OCI-M1 (cell line): ENCODE measurements at regions not wholly inside any gene's neighbourhood (a gene's known extent, or its start where the extent isn't known, plus 50 kb on each side); places are given as distances from the start of the nearest gene placed in this dataset.

ENCODE experiments used
- DNase-seq: peaks from one replicate; lab custom pipeline; 2025; lab: John Stamatoyannopoulos, UW

DNA sequence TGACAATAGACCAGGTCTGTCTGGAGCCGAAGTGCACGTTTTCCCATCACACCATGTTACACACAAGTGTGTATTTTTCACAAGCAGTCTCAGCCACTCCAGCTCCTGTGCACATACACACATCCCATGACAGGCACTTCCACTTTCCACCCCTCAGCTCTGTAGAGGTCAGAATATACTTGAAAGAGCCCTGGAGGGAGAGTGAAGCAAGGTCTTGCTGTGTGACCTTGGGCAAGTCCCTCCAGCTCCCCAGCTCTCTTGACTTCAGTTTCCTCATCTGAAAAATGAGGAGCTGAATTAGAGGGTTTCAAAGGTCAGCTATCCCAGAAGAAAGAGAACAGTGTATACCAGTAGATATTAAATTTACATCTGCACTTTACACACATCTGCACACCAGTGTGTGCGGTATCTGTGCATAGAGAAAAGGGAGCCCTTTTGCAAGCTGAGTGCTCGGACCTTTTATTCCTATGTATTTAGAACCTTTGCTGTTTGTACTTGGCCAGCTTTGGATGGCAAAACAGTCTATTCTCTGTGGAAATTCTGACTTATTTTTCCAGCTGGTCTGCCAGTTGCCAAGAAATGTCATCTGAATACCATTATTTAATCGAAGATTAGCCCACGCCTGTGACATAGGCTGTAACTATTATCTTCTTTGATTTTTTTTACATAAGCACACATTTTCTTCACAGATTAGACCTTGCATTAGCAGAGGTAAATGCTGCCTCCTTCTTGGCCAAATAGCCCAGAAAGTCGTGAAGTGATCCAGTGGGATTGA is 528.0 kb downstream of the BNC2 start:
- DNase-seq, result no peak

DNA sequence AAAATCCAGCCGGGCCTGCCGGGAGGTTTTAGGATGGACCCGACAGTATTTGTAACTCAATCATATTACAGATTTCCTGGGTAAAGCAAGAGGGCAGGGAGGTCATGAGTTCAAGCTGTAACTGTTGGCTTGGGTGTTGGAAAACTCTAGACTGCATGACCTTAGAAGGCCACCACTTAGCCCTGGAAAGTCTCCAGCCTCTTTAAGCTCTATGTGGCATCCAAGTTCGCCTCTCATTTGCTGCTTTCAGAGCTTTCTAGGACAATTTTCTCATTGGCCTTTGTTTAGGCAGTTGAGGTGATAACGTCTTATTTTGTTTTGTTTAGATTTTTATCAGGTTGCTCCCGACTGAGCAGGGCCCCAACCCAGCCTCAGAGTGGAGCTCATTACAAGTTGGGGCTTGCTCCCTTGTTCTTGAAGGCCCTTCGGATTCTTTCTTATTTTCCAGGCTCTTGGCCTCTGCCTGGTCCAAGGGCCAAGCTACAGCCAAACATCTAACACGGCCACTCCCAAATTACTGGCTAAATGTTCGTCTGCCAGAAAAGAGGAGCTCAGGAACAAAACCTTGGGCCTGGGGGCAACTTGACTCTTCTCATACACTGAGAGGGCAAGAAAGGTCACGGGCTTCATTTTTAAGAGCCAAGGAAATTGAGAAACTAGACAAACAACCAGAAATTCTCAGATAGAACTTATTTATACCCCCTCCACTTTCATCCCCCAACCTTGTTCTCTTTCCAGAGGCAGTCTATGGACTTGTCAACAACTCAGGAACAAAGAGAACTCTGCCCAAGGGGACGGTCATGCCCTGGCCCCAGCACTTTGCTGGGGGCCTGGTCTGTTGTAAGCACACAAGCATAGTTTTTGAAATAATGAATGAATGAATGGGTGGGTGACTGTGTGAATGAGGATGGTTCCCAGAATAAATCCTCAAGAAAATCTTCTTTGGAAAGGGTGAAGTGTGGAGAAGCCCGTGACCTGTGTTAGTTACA is 526.9 kb downstream of the BNC2 start:
- DNase-seq, result no peak

GRCh38 chr9:16344343-16344742 is 526.1 kb downstream of the BNC2 start:
- no peak for DNase-seq

DNA sequence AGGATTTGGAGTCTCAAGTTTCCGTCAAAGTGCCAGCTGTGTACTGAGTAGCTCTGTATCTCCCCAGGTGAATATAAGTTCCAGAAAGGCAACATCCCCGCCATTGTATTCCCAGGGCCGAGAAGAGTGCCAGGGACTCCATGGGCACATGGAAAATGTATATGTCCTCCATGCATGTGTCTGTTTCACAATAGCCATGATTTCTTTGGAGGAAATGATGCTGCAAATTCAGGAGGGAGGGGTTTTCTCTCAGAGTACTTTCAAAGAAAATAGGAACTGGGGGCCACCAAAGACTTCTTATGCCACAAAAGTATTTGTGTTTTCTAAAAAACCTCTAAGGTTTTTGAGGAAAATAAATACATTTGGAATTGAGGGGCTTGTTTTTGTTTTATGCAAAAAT is 524.6 kb downstream of the BNC2 start:
- no peak for DNase-seq

DNA sequence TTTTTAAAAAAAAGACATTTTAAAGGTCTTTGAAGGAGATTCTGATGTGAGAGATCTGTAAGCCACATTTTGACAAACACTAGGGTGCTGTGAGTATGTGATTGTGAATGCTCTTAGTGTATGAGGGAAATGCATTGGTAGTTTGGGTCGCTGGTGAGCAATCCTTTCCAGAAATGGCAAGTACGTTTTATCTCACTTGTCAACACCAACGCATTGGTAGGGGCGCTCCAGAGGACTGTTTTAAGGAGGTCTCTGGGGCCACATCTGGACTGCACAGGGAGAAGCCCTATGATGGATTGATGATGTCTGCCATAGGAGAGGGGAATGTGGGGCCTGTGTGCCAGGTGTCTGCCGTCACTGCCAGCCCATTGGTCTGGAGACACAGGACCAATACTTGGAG is 522.6 kb downstream of the BNC2 start:
- no peak for DNase-seq

DNA sequence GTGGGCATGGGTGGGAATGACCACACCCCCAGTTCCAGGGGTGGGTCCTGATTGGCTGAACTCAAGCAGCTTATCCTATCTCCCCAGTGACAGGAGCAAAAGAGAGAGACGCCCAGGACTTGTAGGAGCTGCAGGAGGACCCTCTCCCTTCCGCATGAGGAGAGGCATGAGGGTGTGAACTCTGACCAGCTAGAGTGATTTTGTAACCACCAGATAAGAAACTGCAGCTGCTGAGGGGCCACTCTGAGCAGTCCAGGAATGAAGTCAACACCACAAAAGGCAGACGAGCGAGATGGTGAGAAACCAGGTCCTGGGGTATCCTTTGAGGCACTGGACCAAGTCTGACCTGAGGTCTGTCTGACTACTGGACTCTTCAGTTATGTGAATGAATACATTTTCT is 521.9 kb downstream of the BNC2 start:
- no peak for DNase-seq

GRCh38 chr9:16352251-16352650 is 518.2 kb downstream of the BNC2 start:
- DNase-seq, result no peak

DNA sequence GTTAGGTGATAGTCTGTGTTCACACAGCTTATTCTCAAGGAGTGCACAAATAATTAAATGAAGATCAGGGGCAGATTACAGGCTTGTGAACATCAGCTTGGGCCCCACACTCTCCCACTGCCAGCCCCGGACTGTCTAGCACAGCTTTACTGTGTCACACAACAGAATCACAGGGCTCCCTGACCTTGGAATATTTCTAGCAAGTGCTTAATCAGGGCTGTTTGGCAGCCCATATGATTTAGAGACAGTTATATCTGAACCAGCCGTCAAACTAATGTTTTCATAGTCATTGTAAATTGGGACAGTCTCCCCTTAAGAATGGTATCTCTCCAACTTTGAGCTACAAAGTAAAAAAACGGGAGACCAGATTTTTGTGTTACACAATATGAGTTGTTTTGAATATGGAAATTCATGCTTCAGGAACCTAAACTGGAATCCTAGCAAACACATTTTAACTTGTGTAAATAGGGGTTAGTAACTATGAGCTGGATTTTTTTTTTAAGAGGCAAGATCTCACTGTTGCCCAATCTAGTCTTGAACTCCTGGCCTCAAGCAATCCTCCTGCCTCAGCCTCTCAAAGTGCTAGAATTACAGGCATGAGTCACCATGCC is 517.6 kb downstream of the BNC2 start:
- DNase-seq, result no peak

DNA sequence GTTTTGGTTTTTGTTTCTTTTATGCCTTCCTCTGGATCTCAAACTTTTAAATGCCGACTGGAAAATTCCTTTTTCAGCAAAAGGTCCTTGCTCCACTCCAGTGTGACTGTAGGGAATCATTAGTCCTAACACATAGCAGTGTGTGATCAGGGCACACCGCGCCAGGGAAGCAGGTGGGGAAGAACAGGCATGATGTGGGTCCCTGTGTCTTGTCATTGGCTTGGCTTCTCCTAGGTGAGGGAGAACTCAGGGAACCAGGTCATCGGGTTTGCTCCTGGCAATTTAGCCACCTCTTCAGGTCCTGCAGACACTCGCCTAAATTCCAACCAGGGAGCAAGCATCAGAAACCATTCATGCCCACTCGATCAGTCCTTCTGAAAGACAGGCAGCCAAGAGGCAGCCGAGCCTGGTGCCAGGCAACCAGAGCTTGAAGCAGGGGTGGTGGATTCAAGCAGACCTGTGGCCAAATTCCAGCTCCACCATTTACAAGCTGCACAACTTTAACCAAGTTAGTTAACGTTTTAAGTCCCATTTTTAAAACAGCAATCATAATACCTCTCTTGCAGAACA is 514.2 kb downstream of the BNC2 start:
- no peak for DNase-seq

DNA sequence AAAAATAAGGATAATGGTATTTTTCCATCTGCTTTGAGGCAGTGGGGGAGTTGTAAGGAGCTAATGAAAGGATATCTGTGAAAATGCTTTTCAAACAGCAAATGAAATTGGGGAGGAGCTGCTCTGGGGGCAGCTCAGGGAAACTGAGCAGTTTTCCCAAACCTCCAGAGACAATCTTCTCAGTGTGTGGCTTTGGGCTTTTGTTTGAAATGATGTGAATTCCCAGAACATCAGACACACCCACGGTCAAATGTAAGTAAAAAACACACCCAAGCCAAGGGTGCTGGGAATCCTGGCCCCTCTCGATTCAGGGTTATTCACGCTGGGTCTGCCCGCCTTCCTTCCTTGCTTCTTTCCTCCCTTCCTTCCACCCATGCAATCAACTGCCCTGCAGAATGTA is 512.6 kb downstream of the BNC2 start:
- no peak for DNase-seq

DNA sequence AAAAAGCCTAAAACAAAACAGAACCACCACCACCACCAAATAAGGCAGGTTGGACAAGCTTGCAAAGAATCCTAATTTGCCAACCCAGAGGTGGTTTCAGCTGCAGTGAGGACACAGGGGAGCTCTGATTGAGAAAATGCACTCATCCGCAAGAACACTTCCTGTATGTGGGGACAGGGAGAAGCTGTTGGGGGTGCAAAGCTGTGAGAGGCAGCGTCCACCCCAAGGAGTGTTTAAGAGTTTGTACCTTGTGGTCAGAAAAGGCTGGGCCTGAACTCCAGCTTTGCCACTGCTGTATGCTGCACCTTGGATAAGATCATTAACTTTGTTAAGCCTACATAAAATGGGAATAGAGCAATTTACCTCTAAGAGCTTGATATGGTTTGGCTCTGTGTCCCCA is 511.7 kb downstream of the BNC2 start:
- DNase-seq, result no peak
